ENCODE measurements at regions not wholly inside any gene's neighbourhood (a gene's known extent, or its start where the extent isn't known, plus 50 kb on each side); places are given as distances from the start of the nearest gene placed in this dataset.

- no peaks in the 10 kb centered on the region for H3K36me3 ChIP-seq (ENCODE audit: low read depth)
- TF ChIP-seq CTCF (conservative IDR thresholded peaks at IDR 0.05) (no peak), EZH2 (IDR thresholded peaks at IDR 0.05; ENCODE audit: low read depth) (no peak)
- H3K4me2 ChIP-seq = no peak overlapping the region
- no peak overlapping the region for H3K4me3 ChIP-seq
- H4K20me1 ChIP-seq (ENCODE audit: insufficient read depth) = no peaks in the 10 kb centered on the region
- H3K27me3 ChIP-seq (ENCODE audit: insufficient read depth, low read depth) = no peaks in the 10 kb centered on the region
- H3K9me3 ChIP-seq (ENCODE audit: insufficient read depth, low read depth) = no peaks in the 10 kb centered on the region; the same call in 1 of the 2 replicates
- no peak for DNase-seq
- no peaks in the 10 kb centered on the region for H3K79me2 ChIP-seq (ENCODE audit: low read depth)
- no peaks in the 10 kb centered on the region for H3F3A ChIP-seq (ENCODE audit: insufficient read depth, low read depth)
- intact Hi-C loops (cut with micrococcal nuclease; ENCODE audit: unreplicated experiment) = no loop called here
- no TSS peak for BruUV-seq (replicated peaks)
- CTCF ChIA-PET = no interaction called here
- no peak overlapping the region for H2AFZ ChIP-seq
- POLR2A ChIA-PET (ENCODE audit: unreplicated experiment) = no interaction called here
- no peaks in the 10 kb centered on the region for H3K4me1 ChIP-seq (replicated peaks; ENCODE audit: insufficient read depth)
- no peak overlapping the region for H3K27ac ChIP-seq
- H3K9me2 ChIP-seq (ENCODE audit: insufficient read depth) = no peaks in the 10 kb centered on the region
These were observed 262.5 kb downstream of the SLITRK6 start for GRCh38 chr13:85536706-85537105.

GRCh38 chr13:85535316-85536084 is 263.7 kb downstream of the SLITRK6 start:
- Histone ChIP-seq H2AFZ (no peak overlapping the region), H3K4me1 (replicated peaks; ENCODE audit: insufficient read depth) (no peaks in the 10 kb centered on the region), H3K36me3 (ENCODE audit: low read depth) (no peaks in the 10 kb centered on the region), H3K9me3 (ENCODE audit: insufficient read depth, low read depth) (no peaks in the 10 kb centered on the region; the same call in 1 of the 2 replicates), H4K20me1 (ENCODE audit: insufficient read depth) (no peaks in the 10 kb centered on the region), H3K27me3 (ENCODE audit: insufficient read depth, low read depth) (no peaks in the 10 kb centered on the region), H3K4me3 (no peak overlapping the region), H3F3A (ENCODE audit: insufficient read depth, low read depth) (no peaks in the 10 kb centered on the region), H3K9me2 (ENCODE audit: insufficient read depth) (no peaks in the 10 kb centered on the region), H3K79me2 (ENCODE audit: low read depth) (no peaks in the 10 kb centered on the region), H3K4me2 (no peak overlapping the region), H3K27ac (no peak overlapping the region)
- CTCF ChIA-PET = no interaction called here
- no peak for DNase-seq
- TF ChIP-seq CTCF (conservative IDR thresholded peaks at IDR 0.05) (no peak), EZH2 (IDR thresholded peaks at IDR 0.05; ENCODE audit: low read depth) (no peak)
- no TSS peak for BruUV-seq (replicated peaks)
- intact Hi-C loops (cut with micrococcal nuclease; ENCODE audit: unreplicated experiment) = no loop called here
- POLR2A ChIA-PET (ENCODE audit: unreplicated experiment) = no interaction called here

- no peaks in the 10 kb centered on the region for H3K9me2 ChIP-seq (ENCODE audit: insufficient read depth)
- H2AFZ ChIP-seq = no peak overlapping the region
- no peak overlapping the region for H3K27ac ChIP-seq
- ChIA-PET POLR2A (ENCODE audit: unreplicated experiment) (no interaction called here), CTCF (no interaction called here)
- no peaks in the 10 kb centered on the region for H3F3A ChIP-seq (ENCODE audit: insufficient read depth, low read depth)
- no peaks in the 10 kb centered on the region for H4K20me1 ChIP-seq (ENCODE audit: insufficient read depth)
- H3K4me2 ChIP-seq = no peak overlapping the region
- no peaks in the 10 kb centered on the region for H3K79me2 ChIP-seq (ENCODE audit: low read depth)
- no TSS peak for BruUV-seq (replicated peaks)
- H3K9me3 ChIP-seq (ENCODE audit: insufficient read depth, low read depth) = no peaks in the 10 kb centered on the region; the same call in 1 of the 2 replicates
- H3K4me3 ChIP-seq = no peak overlapping the region
- no peaks in the 10 kb centered on the region for H3K27me3 ChIP-seq (ENCODE audit: insufficient read depth, low read depth)
- intact Hi-C loops (cut with micrococcal nuclease; ENCODE audit: unreplicated experiment) = no loop called here
- no peaks in the 10 kb centered on the region for H3K36me3 ChIP-seq (ENCODE audit: low read depth)
- TF ChIP-seq CTCF (conservative IDR thresholded peaks at IDR 0.05) (no peak), EZH2 (IDR thresholded peaks at IDR 0.05; ENCODE audit: low read depth) (no peak)
- 0 out of 2 replicates have a peak, but pooled peaks cover 1% of the 10 kb centered on the region for H3K4me1 ChIP-seq (replicated peaks; ENCODE audit: insufficient read depth)
- no peak for DNase-seq
These were observed 265.3 kb downstream of the SLITRK6 start for GRCh38 chr13:85533911-85534310.

Measured in PC-9 (cell line).